DND-41 (cell line): ENCODE measurements at regions not wholly inside any gene's neighbourhood (a gene's known extent, or its start where the extent isn't known, plus 50 kb on each side); places are given as distances from the start of the nearest gene placed in this dataset.

Experiments used
- ATAC-seq: fragments of 200-7000 bp; cut with Tn5 transposase; 3 replicates; pipeline ENCODE4 v1.9.1; 2021; ENCODE audit warnings: low read depth; ENCODE audit not compliant: insufficient read depth
- DNase-seq: peaks from one replicate; pipeline ENCODE4 v3.0.0-alpha.2; 2020
- H2AFZ ChIP-seq: 2 replicates; pipeline ENCODE4 v1.6.0; 2012; ENCODE audit warnings: low read depth, low read length
- H3K27ac ChIP-seq: 2 replicates; pipeline ENCODE4 v1.5.1; 2012; ENCODE audit warnings: low read length, inconsistent platforms
- H3K27me3 ChIP-seq: fragments of 200-600 bp; sonication (generic); 2 replicates; pipeline ENCODE4 v1.6.0; 2012; ENCODE audit warnings: low read length, mild to moderate bottlenecking, inconsistent platforms; ENCODE audit not compliant: insufficient read depth, poor library complexity
- H3K36me3 ChIP-seq: 2 replicates; pipeline ENCODE4 v1.5.1; 2012; ENCODE audit warnings: low read length, inconsistent platforms; ENCODE audit not compliant: insufficient read depth
- H3K4me1 ChIP-seq: 2 replicates; pipeline ENCODE4 v1.5.1; 2012; ENCODE audit warnings: mild to moderate bottlenecking, low read length; ENCODE audit not compliant: insufficient read depth
- H3K4me2 ChIP-seq: 2 replicates; pipeline ENCODE4 v1.6.0; 2012; ENCODE audit warnings: mild to moderate bottlenecking, moderate library complexity, low read length, inconsistent platforms; ENCODE audit not compliant: insufficient read depth
- H3K4me3 ChIP-seq, 2 experiments: fragments of 200-600 bp in 1 of 2; shearing (Covaris generic) in 1 of 2; 2 replicates each; pipeline ENCODE4 v1.5.1; 2012 to 2016; ENCODE audit warnings: inconsistent platforms in 2 of 2, low read length in 2 of 2, mild to moderate bottlenecking in 2 of 2, low read depth in 1 of 2, moderate library complexity in 1 of 2
- H3K79me2 ChIP-seq: 2 replicates; pipeline ENCODE4 v1.6.0; 2012; ENCODE audit warnings: low read length, inconsistent platforms; ENCODE audit not compliant: insufficient read depth
- H3K9ac ChIP-seq: 2 replicates; pipeline ENCODE4 v1.6.0; 2012; ENCODE audit warnings: low read depth, mild to moderate bottlenecking, inconsistent platforms, low read length, moderate library complexity
- H3K9me3 ChIP-seq: 2 replicates; pipeline ENCODE4 v1.5.1; 2012; ENCODE audit warnings: low read length, moderate library complexity, mild to moderate bottlenecking, inconsistent platforms; ENCODE audit not compliant: insufficient read depth, severe bottlenecking
- H4K20me1 ChIP-seq: 2 replicates; pipeline ENCODE4 v1.6.0; 2012; ENCODE audit warnings: low read length; ENCODE audit not compliant: insufficient read depth
- CTCF ChIP-seq: IDR thresholded peaks from 2 replicates; pipeline ENCODE4 v1.5.1; 2012; ENCODE audit warnings: borderline replicate concordance, low read length, moderate library complexity, mild to moderate bottlenecking; ENCODE audit not compliant: poor library complexity, severe bottlenecking; ENCODE audit errors: extremely low read depth
- EZH2 ChIP-seq: IDR thresholded peaks from 3 replicates; pipeline ENCODE4 v1.6.1; 2012; ENCODE audit warnings: borderline replicate concordance, low read depth, mild to moderate bottlenecking, moderate library complexity, low read length, inconsistent platforms; ENCODE audit not compliant: severe bottlenecking

DNA sequence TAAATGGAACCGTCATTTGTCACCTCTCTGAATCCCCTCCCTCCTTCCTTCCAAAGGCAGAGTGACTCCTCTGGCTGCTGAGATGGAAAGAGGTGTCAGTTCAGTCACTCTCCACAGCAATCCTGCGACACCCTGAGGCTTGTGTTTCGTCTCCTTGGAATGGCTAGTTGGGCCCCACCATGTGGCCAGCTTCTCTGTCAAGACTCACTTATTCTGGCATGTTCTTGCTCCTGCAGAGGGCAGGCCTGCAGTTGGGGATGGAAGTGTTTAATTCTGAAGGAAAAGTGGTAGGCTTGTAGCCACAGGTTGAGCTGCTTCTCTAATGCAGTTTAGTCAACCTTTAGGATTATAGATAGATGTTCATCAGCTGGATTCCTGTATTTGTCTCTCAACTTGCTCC is 149.6 kb downstream of the LMO4 start:
- no peaks in the 10 kb centered on the region for H3K9me3 ChIP-seq
- H2AFZ ChIP-seq, result no peak overlapping the region
- H3K36me3 ChIP-seq, result no peaks in the 10 kb centered on the region
- no peak for DNase-seq
- H3K27me3 ChIP-seq, result no peaks in the 10 kb centered on the region
- ATAC-seq, result no peak
- H3K79me2 ChIP-seq, result no peaks in the 10 kb centered on the region
- H3K4me1 ChIP-seq, result no peaks in the 10 kb centered on the region
- no peaks in the 10 kb centered on the region for H4K20me1 ChIP-seq
- no peak overlapping the region for H3K9ac ChIP-seq
- H3K27ac ChIP-seq, result no peak overlapping the region
- H3K4me3 ChIP-seq, result no peak overlapping the region
- no peak overlapping the region for H3K4me2 ChIP-seq
- TF ChIP-seq EZH2 (no peak), CTCF (no peak)

GRCh38 chr1:87495147-87495546 is 166.5 kb downstream of the LMO4 start:
- Histone ChIP-seq H3K9me3 (no peaks in the 10 kb centered on the region), H3K4me3 (no peak overlapping the region), H3K79me2 (no peaks in the 10 kb centered on the region), H4K20me1 (no peaks in the 10 kb centered on the region), H3K9ac (no peak overlapping the region), H3K4me2 (no peak overlapping the region), H3K36me3 (no peaks in the 10 kb centered on the region), H2AFZ (no peak overlapping the region), H3K27me3 (no peaks in the 10 kb centered on the region), H3K4me1 (no peaks in the 10 kb centered on the region), H3K27ac (no peak overlapping the region)
- no peak for TF ChIP-seq CTCF
- no peak for TF ChIP-seq EZH2
- no peak for DNase-seq
- no peak for ATAC-seq

- no peak overlapping the region for H2AFZ ChIP-seq
- ATAC-seq (no peak), DNase-seq (no peak)
- H4K20me1 ChIP-seq, result no peaks in the 10 kb centered on the region
- H3K9me3 ChIP-seq, result no peaks in the 10 kb centered on the region
- H3K9ac ChIP-seq, result no peak overlapping the region
- H3K4me1 ChIP-seq, result no peaks in the 10 kb centered on the region
- TF ChIP-seq CTCF, result no peak
- TF ChIP-seq EZH2, result no peak
- no peaks in the 10 kb centered on the region for H3K79me2 ChIP-seq
- H3K4me3 ChIP-seq, result no peak overlapping the region
- no peaks in the 10 kb centered on the region for H3K27me3 ChIP-seq
- H3K4me2 ChIP-seq, result no peak overlapping the region
- no peaks in the 10 kb centered on the region for H3K36me3 ChIP-seq
- no peak overlapping the region for H3K27ac ChIP-seq
Observed at GRCh38 chr1:87495870-87496269, 167.2 kb downstream of the LMO4 start.
